Gastroesophageal sphincter (tissue), 3 donors: ENCODE measurements at regions not wholly inside any gene's neighbourhood (a gene's known extent, or its start where the extent isn't known, plus 50 kb on each side); places are given as distances from the start of the nearest gene placed in this dataset.

Source experiments
- CTCF ChIP-seq, 4 experiments: fragments of 200-600 bp in 2 of 4; fragments of 450-650 bp in 2 of 4; sonication (generic) in 1 of 4; IDR thresholded peaks; one replicate each; pipeline ENCODE4 v1.5.1; 2017 to 2019; ENCODE audit warnings: antibody characterized with exemption in 4 of 4, mild to moderate bottlenecking in 2 of 4, moderate library complexity in 2 of 4
- POLR2A ChIP-seq, 2 donors: fragments of 450-650 bp; IDR thresholded peaks; one replicate each; pipeline ENCODE4 v1.6.1; 2017; ENCODE audit warnings: antibody characterized with exemption in 2 of 2, mild to moderate bottlenecking in 2 of 2, moderate library complexity in 1 of 2

DNA sequence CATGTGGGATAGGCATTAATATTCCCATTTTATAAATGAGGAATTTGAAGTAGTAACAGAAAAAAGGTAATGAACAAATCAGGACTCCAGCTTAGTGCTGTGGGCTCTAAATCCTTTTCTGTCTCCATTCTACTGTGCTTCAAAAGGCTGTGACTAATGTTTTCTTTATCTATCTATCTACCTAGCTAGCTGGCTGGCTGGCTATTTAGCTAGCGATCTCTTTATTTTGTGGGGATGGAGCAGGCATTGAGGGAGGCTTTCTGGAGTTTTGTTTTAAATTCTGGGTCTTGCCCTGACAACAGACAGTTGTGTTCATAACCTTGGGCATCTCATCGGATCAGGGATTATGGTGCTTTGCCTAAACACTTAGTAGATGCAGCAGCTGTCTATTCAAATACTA is 139.2 kb downstream of the SOX4 start:
- TF ChIP-seq CTCF (IDR thresholded peaks at IDR 0.05) (no peak), POLR2A (IDR thresholded peaks at IDR 0.05) (no peak)
